HL-60 (cell line): ENCODE measurements at regions not wholly inside any gene's neighbourhood (a gene's known extent, or its start where the extent isn't known, plus 50 kb on each side); places are given as distances from the start of the nearest gene placed in this dataset.

Source experiments
- CTCF ChIP-seq: IDR thresholded peaks from one replicate; pipeline ENCODE4 v1.5.1; 2011; ENCODE audit warnings: low read length, control low read depth, inconsistent platforms; ENCODE audit not compliant: insufficient read depth
- POLR2AphosphoS5 ChIP-seq: IDR thresholded peaks from 2 replicates; pipeline ENCODE4 v1.6.1; 2012; ENCODE audit warnings: low read depth

DNA sequence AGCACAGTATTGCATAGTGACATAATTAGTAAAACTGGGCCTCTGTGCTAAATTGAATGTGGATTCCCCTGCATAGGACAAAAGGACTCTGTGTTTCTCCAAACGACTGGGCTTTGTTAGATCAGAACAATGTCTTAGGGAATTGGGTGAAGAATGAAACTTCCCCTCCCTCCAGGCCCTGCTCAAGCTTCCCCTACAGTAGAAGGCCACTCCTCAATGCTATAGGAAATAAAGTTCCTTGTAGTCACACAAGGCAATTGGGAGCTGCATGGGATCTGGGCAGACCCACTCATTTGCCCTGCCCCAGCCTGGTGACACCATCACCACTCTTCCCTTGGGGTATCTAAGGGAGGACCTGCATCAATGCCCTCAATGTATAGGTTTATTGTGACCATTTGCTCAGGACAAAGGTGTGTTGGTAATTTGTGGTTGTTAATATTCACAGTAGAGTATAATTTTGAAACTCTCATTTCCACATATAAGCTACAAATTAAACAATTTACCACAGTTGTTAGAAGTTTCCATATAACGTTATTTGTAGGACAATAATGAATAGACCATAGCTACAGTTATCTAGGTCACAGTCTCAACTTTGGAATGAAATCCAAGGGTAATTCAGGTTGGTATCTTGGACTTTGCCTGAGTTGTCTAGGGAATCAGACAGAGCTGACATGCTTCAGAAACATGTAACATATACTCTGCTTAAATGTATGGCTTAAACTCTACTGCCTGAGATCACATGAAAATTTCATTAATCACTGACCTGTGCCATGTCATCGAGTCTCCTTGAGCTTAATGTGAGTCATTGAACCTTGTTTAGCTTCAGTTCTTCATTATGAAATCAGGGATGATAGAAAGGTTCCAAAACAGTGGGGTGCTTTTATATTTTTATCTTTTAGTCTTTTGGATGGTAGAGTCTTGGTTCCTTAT, 64.8 kb upstream of the DARS1 start:
- TF ChIP-seq CTCF (no peak), POLR2AphosphoS5 (no peak)
